ENCODE measurements at regions not wholly inside any gene's neighbourhood (a gene's known extent, or its start where the extent isn't known, plus 50 kb on each side); places are given as distances from the start of the nearest gene placed in this dataset.

- TF ChIP-seq CTCF (conservative IDR thresholded peaks at IDR 0.05; ENCODE audit: low read depth, low read length) (no peak), EZH2 (IDR thresholded peaks at IDR 0.05; ENCODE audit: low read length, unreplicated experiment) (no peak)
Observed at GRCh38 chr9:71352837-71353236, 231.4 kb upstream of the TRPM3 start.

All from PC-3 (cell line).